IMR-90 (cell line): ENCODE measurements at regions not wholly inside any gene's neighbourhood (a gene's known extent, or its start where the extent isn't known, plus 50 kb on each side); places are given as distances from the start of the nearest gene placed in this dataset.

ENCODE experiments used
- ATAC-seq: fragments of 200-7000 bp; cut with Tn5 transposase; 2 replicates; pipeline ENCODE4 v1.9.1; 2020; ENCODE audit warnings: low read depth, mild to moderate bottlenecking, moderate library complexity
- BruUV-seq: library from RNA; stranded (reverse); fragments of 400-500 nt; replicated peaks from 2 replicates; lab custom pipeline; 2021; lab: Mats Ljungman, UMichigan
- CTCF ChIA-PET: fragments of 300-600 bp; formaldehyde crosslinking; extraction: SDS; loops from one replicate; lab custom pipeline; 2021; ENCODE audit warnings: antibody characterized with exemption; lab: Yijun Ruan, JAX
- POLR2A ChIA-PET: fragments of 300-600 bp; sonication (Branson Sonifier 250); formaldehyde crosslinking; loops from one replicate; lab custom pipeline; 2022; ENCODE audit warnings: antibody characterized with exemption; ENCODE audit not compliant: unreplicated experiment; lab: Charles Lee
- DNase-seq: peaks from one replicate; pipeline ENCODE4 v3.0.0; 2013
- H2AFZ ChIP-seq: replicated peaks from 2 replicates; pipeline ENCODE3; 2013; ENCODE audit warnings: low read length, mild to moderate bottlenecking; ENCODE audit not compliant: poor library complexity
- H2AK5ac ChIP-seq: 2 replicates; pipeline ENCODE4 v1.6.1; 2013; ENCODE audit warnings: low read depth, low read length, inconsistent platforms
- H2AK9ac ChIP-seq: replicated peaks from 2 replicates; pipeline ENCODE3; 2013; ENCODE audit warnings: mild to moderate bottlenecking, low read depth, low read length, moderate library complexity; ENCODE audit not compliant: poor library complexity
- H2BK120ac ChIP-seq: 2 replicates; pipeline ENCODE4 v1.6.1; 2013; ENCODE audit warnings: low read depth, low read length, inconsistent platforms
- H2BK15ac ChIP-seq: 3 replicates; pipeline ENCODE4 v1.6.1; 2013; ENCODE audit warnings: low read depth, low read length, inconsistent platforms
- H2BK20ac ChIP-seq: 2 replicates; pipeline ENCODE4 v1.6.1; 2013; ENCODE audit warnings: low read depth, mild to moderate bottlenecking, inconsistent platforms, low read length, moderate library complexity
- H2BK5ac ChIP-seq: 2 replicates; pipeline ENCODE4 v1.6.1; 2013; ENCODE audit warnings: mild to moderate bottlenecking, low read depth, low read length, inconsistent platforms; ENCODE audit not compliant: poor library complexity, severe bottlenecking
- H3K14ac ChIP-seq: replicated peaks from 2 replicates; pipeline ENCODE4 v1.6.1; 2013; ENCODE audit warnings: low read depth, low read length, inconsistent platforms
- H3K18ac ChIP-seq: 2 replicates; pipeline ENCODE4 v1.6.1; 2013; ENCODE audit warnings: low read depth, low read length, control low read depth
- H3K23ac ChIP-seq: 2 replicates; pipeline ENCODE4 v1.6.1; 2013; ENCODE audit warnings: low read depth, low read length, inconsistent platforms
- H3K27ac ChIP-seq: 2 replicates; pipeline ENCODE4 v1.5.1; 2013; ENCODE audit warnings: mild to moderate bottlenecking, control low read depth, low read length; ENCODE audit not compliant: insufficient read depth
- H3K27me3 ChIP-seq: 2 replicates; pipeline ENCODE4 v1.6.1; 2013; ENCODE audit warnings: low read length; ENCODE audit not compliant: control insufficient read depth, insufficient read depth
- H3K36me3 ChIP-seq: 2 replicates; pipeline ENCODE4 v1.6.1; 2013; ENCODE audit warnings: low read length, mixed read lengths; ENCODE audit not compliant: control insufficient read depth, insufficient read depth
- H3K4ac ChIP-seq: 2 replicates; pipeline ENCODE4 v1.6.1; 2013; ENCODE audit warnings: low read depth, low read length, inconsistent platforms
- H3K4me1 ChIP-seq: 2 replicates; pipeline ENCODE4 v1.6.1; 2013; ENCODE audit warnings: low read length, mixed read lengths; ENCODE audit not compliant: control insufficient read depth, insufficient read depth
- H3K4me2 ChIP-seq: 2 replicates; pipeline ENCODE4 v1.6.1; 2013; ENCODE audit warnings: low read depth, mild to moderate bottlenecking, control low read depth, low read length, moderate library complexity
- H3K4me3 ChIP-seq: 2 replicates; pipeline ENCODE4 v1.5.1; 2013; ENCODE audit warnings: low read depth, mild to moderate bottlenecking, control low read depth, low read length, moderate library complexity; ENCODE audit not compliant: insufficient read depth
- H3K56ac ChIP-seq: 2 replicates; pipeline ENCODE4 v1.6.1; 2013; ENCODE audit warnings: low read length, inconsistent platforms; ENCODE audit not compliant: insufficient read depth; ENCODE audit errors: extremely low read depth
- H3K79me1 ChIP-seq, 2 experiments: 2 replicates each; pipeline ENCODE4 v1.6.1; 2013; ENCODE audit warnings: low read length in 2 of 2, inconsistent platforms in 1 of 2, low read depth in 1 of 2
- H3K9ac ChIP-seq: 2 replicates; pipeline ENCODE4 v1.6.1; 2013; ENCODE audit warnings: low read depth, low read length, control low read depth
- H3K9me1 ChIP-seq: 2 replicates; pipeline ENCODE4 v1.6.1; 2013; ENCODE audit warnings: low read length, inconsistent platforms; ENCODE audit not compliant: insufficient read depth
- H3K9me3 ChIP-seq: 2 replicates; pipeline ENCODE4 v1.6.1; 2013; ENCODE audit warnings: low read length; ENCODE audit not compliant: control insufficient read depth, insufficient read depth
- H4K20me1 ChIP-seq: 2 replicates; pipeline ENCODE4 v1.6.1; 2013; ENCODE audit warnings: low read length, inconsistent platforms; ENCODE audit not compliant: insufficient read depth
- H4K5ac ChIP-seq: 2 replicates; pipeline ENCODE4 v1.6.1; 2013; ENCODE audit warnings: mild to moderate bottlenecking, low read depth, low read length, control low read depth
- H4K8ac ChIP-seq, 2 experiments: 2 replicates each; pipeline ENCODE4 v1.6.1; 2013; ENCODE audit warnings: low read depth in 2 of 2, low read length in 2 of 2, control low read depth in 1 of 2, inconsistent platforms in 1 of 2
- H4K91ac ChIP-seq: 2 replicates; pipeline ENCODE4 v1.6.1; 2013; ENCODE audit warnings: low read depth, low read length, inconsistent platforms; ENCODE audit not compliant: insufficient read depth
- RCOR1 ChIP-seq: IDR thresholded peaks from 2 replicates; pipeline ENCODE4 v1.6.1; 2012; ENCODE audit warnings: mild to moderate bottlenecking, low read length, improper control_type of control experiment; ENCODE audit not compliant: insufficient replicate concordance
- dilution Hi-C: fragments of 300-500 bp; cut with HindIII; formaldehyde crosslinking; loops from one replicate; pipeline ENCODE4 v1.14.3; 2018; ENCODE audit warnings: low sequenced_read_pairs; ENCODE audit not compliant: unreplicated experiment
- in situ Hi-C: fragments of 300-500 bp; cut with MboI; formaldehyde crosslinking; loops from 3 replicates; pipeline ENCODE4 v1.14.3; 2019; ENCODE audit warnings: low sequenced_read_pairs, inconsistent platforms, mixed read lengths
- intact Hi-C: fragments of 100-400 bp; cut with micrococcal nuclease; formaldehyde crosslinking; loops from 2 replicates; pipeline ENCODE4 v1.10.0; 2022

- DNase-seq, result no peak
- no peak overlapping the region for H2BK15ac ChIP-seq
- H2AK5ac ChIP-seq, result no peak overlapping the region
- no peak overlapping the region for H3K4me2 ChIP-seq
- H3K56ac ChIP-seq, result no peak overlapping the region
- in situ Hi-C loops (no loop called here), dilution Hi-C loops (no loop called here), intact Hi-C loops (no loop called here)
- H2BK5ac ChIP-seq, result no peak overlapping the region
- H3K79me1 ChIP-seq, result no peaks in the 10 kb centered on the region
- H3K36me3 ChIP-seq, result no peaks in the 10 kb centered on the region
- no peak overlapping the region for H3K18ac ChIP-seq
- H4K5ac ChIP-seq, result no peak overlapping the region
- no peak for TF ChIP-seq RCOR1
- H2BK120ac ChIP-seq, result no peak overlapping the region
- ChIA-PET CTCF (interaction anchor here (1.2 kb wide), 1 partner anchor 13 kb away, joined by 3 read pairs; no protein-coding TSS in a partner anchor), POLR2A (no interaction called here)
- no peaks in the 10 kb centered on the region for H4K20me1 ChIP-seq
- no peak overlapping the region for H3K4ac ChIP-seq
- no peak overlapping the region for H2AFZ ChIP-seq
- no peaks in the 10 kb centered on the region for H3K4me1 ChIP-seq
- H3K23ac ChIP-seq, result no peak overlapping the region
- no peak overlapping the region for H3K4me3 ChIP-seq
- no peak overlapping the region for H4K8ac ChIP-seq
- no peak overlapping the region for H2BK20ac ChIP-seq
- no peak overlapping the region for H3K9ac ChIP-seq
- H3K27ac ChIP-seq, result no peak overlapping the region
- H3K14ac ChIP-seq, result no peak overlapping the region
- no peaks in the 10 kb centered on the region for H3K27me3 ChIP-seq
- no peaks in the 10 kb centered on the region for H3K9me1 ChIP-seq
- no peak for ATAC-seq
- H2AK9ac ChIP-seq, result no peak overlapping the region
- no peak overlapping the region for H4K91ac ChIP-seq
- BruUV-seq, result no TSS peak
- peaks cover 2% of the 10 kb centered on the region; the same call in 1 of the 2 replicates for H3K9me3 ChIP-seq
Observed at GRCh38 chr12:91824991-91825390, 320.7 kb downstream of the BTG1 start.
